ENCODE measurements at regions not wholly inside any gene's neighbourhood (a gene's known extent, or its start where the extent isn't known, plus 50 kb on each side); places are given as distances from the start of the nearest gene placed in this dataset.
A peak's percentile ranks its signal among the peaks of the same experiment; 100 is the strongest.

DNA sequence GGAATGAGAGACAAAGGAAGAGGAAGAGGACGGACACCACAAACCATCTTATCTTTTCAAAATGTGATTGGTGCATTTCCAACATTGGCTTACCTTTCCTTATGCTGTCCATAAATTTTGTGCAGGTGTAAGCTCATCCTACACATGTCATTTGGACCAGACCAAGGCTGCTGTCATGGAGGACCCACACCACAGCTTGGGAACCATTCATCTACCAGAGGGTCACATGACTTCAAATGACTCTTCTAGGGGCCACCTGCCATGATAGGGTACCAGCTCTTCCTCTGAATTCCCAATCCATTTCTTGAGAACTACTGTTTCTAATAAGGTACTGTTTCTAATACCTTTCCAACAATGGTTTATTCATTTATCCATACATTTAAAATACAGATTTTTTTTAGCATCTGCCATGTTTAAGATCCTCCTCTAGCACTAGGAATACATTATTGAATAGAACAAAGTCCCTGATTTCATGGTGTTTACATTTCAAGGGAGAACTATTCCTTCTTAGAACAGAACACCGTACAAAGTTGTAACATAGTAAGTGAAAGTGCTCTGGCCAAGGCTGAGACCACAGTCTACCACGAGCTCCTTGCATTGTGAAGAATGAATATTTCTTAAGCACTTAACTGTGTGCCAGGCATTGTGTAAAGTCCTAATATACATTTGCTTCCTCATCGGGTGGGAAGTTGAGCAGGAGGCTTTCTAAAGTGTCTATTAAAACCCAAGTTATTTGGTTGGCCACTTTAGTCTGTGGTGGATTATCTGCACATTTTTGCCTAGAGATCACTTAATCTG is 246.1 kb upstream of the FN1 start (continued):
- TF ChIP-seq, protein P1, sequence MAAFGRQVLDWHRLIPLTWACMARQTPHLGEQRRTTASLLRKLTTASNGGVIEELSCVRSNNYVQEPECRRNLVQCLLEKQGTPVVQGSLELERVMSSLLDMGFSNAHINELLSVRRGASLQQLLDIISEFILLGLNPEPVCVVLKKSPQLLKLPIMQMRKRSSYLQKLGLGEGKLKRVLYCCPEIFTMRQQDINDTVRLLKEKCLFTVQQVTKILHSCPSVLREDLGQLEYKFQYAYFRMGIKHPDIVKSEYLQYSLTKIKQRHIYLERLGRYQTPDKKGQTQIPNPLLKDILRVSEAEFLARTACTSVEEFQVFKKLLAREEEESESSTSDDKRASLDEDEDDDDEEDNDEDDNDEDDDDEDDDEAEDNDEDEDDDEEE (CRISPR knock-in tag; IDR thresholded peaks at IDR 0.05), result 0 out of 2 replicates have a peak, but pooled peaks have one; percentile 35
- TF ChIP-seq, protein P2, sequence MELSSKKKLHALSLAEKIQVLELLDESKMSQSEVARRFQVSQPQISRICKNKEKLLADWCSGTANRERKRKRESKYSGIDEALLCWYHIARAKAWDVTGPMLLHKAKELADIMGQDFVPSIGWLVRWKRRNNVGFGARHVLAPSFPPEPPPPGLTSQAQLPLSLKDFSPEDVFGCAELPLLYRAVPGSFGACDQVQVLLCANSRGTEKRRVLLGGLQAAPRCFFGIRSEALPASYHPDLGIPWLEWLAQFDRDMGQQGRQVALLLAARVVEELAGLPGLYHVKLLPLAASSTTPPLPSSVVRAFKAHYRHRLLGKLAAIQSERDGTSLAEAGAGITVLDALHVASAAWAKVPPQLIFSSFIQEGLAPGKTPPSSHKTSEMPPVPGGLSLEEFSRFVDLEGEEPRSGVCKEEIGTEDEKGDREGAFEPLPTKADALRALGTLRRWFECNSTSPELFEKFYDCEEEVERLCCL (CRISPR knock-in tag; IDR thresholded peaks at IDR 0.05; ENCODE audit: borderline replicate concordance), result no peak
- TF ChIP-seq ZNF44 (CRISPR knock-in tag; IDR thresholded peaks at IDR 0.05) (peak; percentile 64; the same call in 1 of the 2 replicates), RARG (CRISPR knock-in tag; IDR thresholded peaks at IDR 0.05; ENCODE audit: low read depth) (0 out of 2 replicates have a peak, but pooled peaks have one; percentile 43), FOSL1 (CRISPR knock-in tag; IDR thresholded peaks at IDR 0.05; ENCODE audit: borderline replicate concordance) (no peak)

DNA sequence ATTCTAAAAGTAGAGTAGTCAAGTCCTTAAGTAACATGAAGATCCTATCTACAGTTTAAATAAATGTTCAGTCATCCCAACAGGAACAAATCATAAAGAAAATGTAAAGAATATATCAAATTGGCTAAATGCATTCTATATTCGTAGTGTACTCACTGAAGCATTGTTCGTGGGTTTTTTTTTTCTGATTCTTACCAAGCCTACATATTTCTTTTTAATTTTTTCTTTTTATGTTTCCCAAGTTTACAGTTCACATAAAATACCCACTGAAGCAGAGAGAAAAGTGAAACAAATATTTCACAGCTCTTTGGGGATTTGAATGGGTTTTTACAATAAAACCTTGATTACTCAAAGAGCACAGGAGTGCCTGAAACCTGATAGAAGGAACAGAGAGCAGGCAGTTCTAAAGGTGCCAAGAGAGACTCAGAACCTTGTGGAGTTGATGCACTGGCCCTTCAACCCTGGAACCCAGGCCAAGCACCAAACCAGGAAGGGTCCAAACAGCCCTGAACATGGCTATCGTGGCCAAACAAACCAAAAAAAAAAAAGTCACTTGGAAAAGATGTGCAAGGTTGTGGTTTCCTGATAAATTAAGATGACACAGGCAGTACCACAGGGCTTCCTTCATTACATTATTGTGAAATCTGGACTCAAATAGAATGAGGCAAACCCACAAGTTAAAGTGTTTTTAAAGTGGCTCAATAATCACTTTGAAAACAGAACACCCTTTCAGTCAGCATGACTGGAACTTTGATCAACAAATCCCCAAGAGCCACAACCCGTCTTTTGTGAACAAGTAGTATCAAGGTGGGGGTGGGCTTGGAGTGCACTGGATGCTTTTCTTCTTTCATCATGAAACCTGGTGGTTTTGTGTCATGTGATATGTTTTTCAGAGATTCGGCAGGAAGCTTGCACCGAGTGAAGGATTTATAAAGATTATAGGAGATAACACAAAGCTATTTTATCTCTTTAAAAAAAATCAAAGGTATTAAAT is 245.0 kb upstream of the FN1 start:
- 20% methylated on average over 6 of the region's 6 CpGs for WGBS (ENCODE audit: low lambda C conversion rate)
- Histone ChIP-seq H3K4me3 (replicated peaks in 1 of 3; ENCODE audit: insufficient read depth in 1 of 3, low read depth in 2 of 3, low read length in 3 of 3) (0 out of 6 replicates have a peak overlapping the region, but pooled peaks of 1 of the 3 experiments have one; percentile 11), H3K27ac (ENCODE audit: extremely low read length, insufficient read depth, low read length) (peak overlapping the region; percentile 89), H3K4me2 (ENCODE audit: low read depth, low read length) (peak overlapping the region; percentile 34), H3K4me1 (ENCODE audit: insufficient read depth, low read length) (peaks cover 87% of the 10 kb centered on the region), H4K20me1 (ENCODE audit: insufficient read depth, low read length) (no peaks in the 10 kb centered on the region), H2AFZ (ENCODE audit: low read length) (peak overlapping the region; percentile 8), H3K9me3 (ENCODE audit: low read length) (peaks cover 23% of the 10 kb centered on the region), H3K27me3 (ENCODE audit: control insufficient read depth in 1 of 2, insufficient read depth in 2 of 2, low read length in 2 of 2) (no peaks in the 10 kb centered on the region), H3K9ac (ENCODE audit: insufficient read depth, low read depth, low read length) (peak overlapping the region; percentile 69), H3K36me3 (replicated peaks in 1 of 2; ENCODE audit: control insufficient read depth in 1 of 2, insufficient read depth in 2 of 2, low read length in 2 of 2) (no peaks in the 10 kb centered on the region), H3K79me2 (ENCODE audit: insufficient read depth, low read length) (no peaks in the 10 kb centered on the region)
- CTCF ChIA-PET (ENCODE audit: low intra/inter-chr PET ratio, low total read pairs), result interaction anchor here (0.6 kb wide), 1 partner anchor 239 kb away, joined by 3 read pairs; no protein-coding TSS in a partner anchor
- ATAC-seq (peak; percentile 97), DNase-seq (ENCODE audit: low spot score) (peak; percentile 100), FAIRE-seq (peak; percentile 94)
- TSS peak; percentile 97 for BruUV-seq (replicated peaks)
- POLR2A ChIA-PET, result interaction anchor here (0.6 to 4.6 kb wide), 15 partner anchors 12 to 261 kb away, joined by 3 to 62 read pairs (median 4); no protein-coding TSS in a partner anchor
- intact Hi-C loops (cut with micrococcal nuclease; ENCODE audit: unreplicated experiment), result loop anchor here (1.0 kb wide), 7 partner anchors 12 to 244 kb away; no protein-coding TSS in a partner anchor
- in situ Hi-C loops (cut with HindIII; ENCODE audit: extremely low pct_ligation_motif_present, low pct_unique_long_range_greater_than_20kb), result loop anchor here (5.0 kb wide), 2 partner anchors 64 to 106 kb away; no protein-coding TSS in a partner anchor
- TF ChIP-seq ZNF33A (CRISPR knock-in tag; IDR thresholded peaks at IDR 0.05; ENCODE audit: borderline replicate concordance) (no peak), ZFP90 (CRISPR knock-in tag; IDR thresholded peaks at IDR 0.05; ENCODE audit: borderline replicate concordance) (peak; percentile 83; the same call in 1 of the 2 replicates), ZFP41 (CRISPR knock-in tag; IDR thresholded peaks at IDR 0.05; ENCODE audit: borderline replicate concordance) (no peak), SIX4 (CRISPR knock-in tag; IDR thresholded peaks at IDR 0.05) (peak; percentile 94), XRCC5 (optimal IDR thresholded peaks at IDR 0.05; ENCODE audit: low read length) (peak; percentile 29), BRCA1 (CRISPR knock-in tag; IDR thresholded peaks at IDR 0.05) (peak; percentile 25; the same call in 1 of the 2 replicates), NR2F6 (IDR thresholded peaks at IDR 0.05) (peak; percentile 90), NR2F6 (CRISPR knock-in tag; IDR thresholded peaks at IDR 0.05) (peak; percentile 76), TP53 (CRISPR knock-in tag; conservative IDR thresholded peaks at IDR 0.05) (no peak)
- TF ChIP-seq, protein P3, sequence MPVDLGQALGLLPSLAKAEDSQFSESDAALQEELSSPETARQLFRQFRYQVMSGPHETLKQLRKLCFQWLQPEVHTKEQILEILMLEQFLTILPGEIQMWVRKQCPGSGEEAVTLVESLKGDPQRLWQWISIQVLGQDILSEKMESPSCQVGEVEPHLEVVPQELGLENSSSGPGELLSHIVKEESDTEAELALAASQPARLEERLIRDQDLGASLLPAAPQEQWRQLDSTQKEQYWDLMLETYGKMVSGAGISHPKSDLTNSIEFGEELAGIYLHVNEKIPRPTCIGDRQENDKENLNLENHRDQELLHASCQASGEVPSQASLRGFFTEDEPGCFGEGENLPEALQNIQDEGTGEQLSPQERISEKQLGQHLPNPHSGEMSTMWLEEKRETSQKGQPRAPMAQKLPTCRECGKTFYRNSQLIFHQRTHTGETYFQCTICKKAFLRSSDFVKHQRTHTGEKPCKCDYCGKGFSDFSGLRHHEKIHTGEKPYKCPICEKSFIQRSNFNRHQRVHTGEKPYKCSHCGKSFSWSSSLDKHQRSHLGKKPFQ (CRISPR knock-in tag; IDR thresholded peaks at IDR 0.05; ENCODE audit: insufficient replicate concordance), result peak; percentile 80

Measured in HepG2 (cell line).